ENCODE measurements at regions not wholly inside any gene's neighbourhood (a gene's known extent, or its start where the extent isn't known, plus 50 kb on each side); places are given as distances from the start of the nearest gene placed in this dataset.

GRCh38 chr11:10941871-10942270, 84.0 kb upstream of the ZBED5 start:
- no peak for DNase-seq (ENCODE audit: low spot score in 2 of 2)
- no peak for TF ChIP-seq CTCF (IDR thresholded peaks at IDR 0.05)
- WGBS, 2 donors, result 60 to 62% methylated on average over 1 of the region's 1 CpG
- no peak overlapping the region for H3K4me3 ChIP-seq (ENCODE audit: low read depth, poor library complexity, severe bottlenecking)
- intact Hi-C loops (cut with DNase I; ENCODE audit: low total_unique reads), result no loop called here

- DNase-seq (ENCODE audit: low spot score in 2 of 2), result no peak
- no peak overlapping the region for H3K4me3 ChIP-seq (ENCODE audit: low read depth, poor library complexity, severe bottlenecking)
- 22 to 26% methylated on average over 1 of the region's 1 CpG for WGBS, 2 donors
- no peak for TF ChIP-seq CTCF (IDR thresholded peaks at IDR 0.05)
- TF ChIP-seq POLR2A (IDR thresholded peaks at IDR 0.05), result no peak
- intact Hi-C loops (cut with DNase I; ENCODE audit: low total_unique reads), result no loop called here
Observed at GRCh38 chr11:10941414-10941813, 83.6 kb upstream of the ZBED5 start.

- WGBS, 2 donors, result 82 to 88% methylated on average over 5 of the region's 5 CpGs
- no peak for DNase-seq (ENCODE audit: low spot score in 2 of 2)
- TF ChIP-seq CTCF (IDR thresholded peaks at IDR 0.05) (no peak), POLR2A (IDR thresholded peaks at IDR 0.05) (no peak)
- intact Hi-C loops (cut with DNase I; ENCODE audit: low total_unique reads), result no loop called here
- no peak overlapping the region for H3K4me3 ChIP-seq (ENCODE audit: low read depth, poor library complexity, severe bottlenecking)
Observed at GRCh38 chr11:10938650-10939387, 81.0 kb upstream of the ZBED5 start.

GRCh38 chr11:10938231-10938630, 80.4 kb upstream of the ZBED5 start:
- no peak overlapping the region for H3K4me3 ChIP-seq (ENCODE audit: low read depth, poor library complexity, severe bottlenecking)
- TF ChIP-seq POLR2A (IDR thresholded peaks at IDR 0.05), result no peak
- no peak for TF ChIP-seq CTCF (IDR thresholded peaks at IDR 0.05)
- WGBS, 2 donors, result 96 to 97% methylated on average over 5 of the region's 5 CpGs
- intact Hi-C loops (cut with DNase I; ENCODE audit: low total_unique reads), result no loop called here
- no peak for DNase-seq (ENCODE audit: low spot score in 2 of 2)

GRCh38 chr11:10937385-10937771, 79.5 kb upstream of the ZBED5 start:
- intact Hi-C loops (cut with DNase I; ENCODE audit: low total_unique reads), result no loop called here
- 50 to 54% methylated on average over 1 of the region's 1 CpG for WGBS, 2 donors
- DNase-seq (ENCODE audit: low spot score in 2 of 2), result no peak
- TF ChIP-seq CTCF (IDR thresholded peaks at IDR 0.05) (no peak), POLR2A (IDR thresholded peaks at IDR 0.05) (no peak)
- no peak overlapping the region for H3K4me3 ChIP-seq (ENCODE audit: low read depth, poor library complexity, severe bottlenecking)
